ENCODE measurements at regions not wholly inside any gene's neighbourhood (a gene's known extent, or its start where the extent isn't known, plus 50 kb on each side); places are given as distances from the start of the nearest gene placed in this dataset.

DNA sequence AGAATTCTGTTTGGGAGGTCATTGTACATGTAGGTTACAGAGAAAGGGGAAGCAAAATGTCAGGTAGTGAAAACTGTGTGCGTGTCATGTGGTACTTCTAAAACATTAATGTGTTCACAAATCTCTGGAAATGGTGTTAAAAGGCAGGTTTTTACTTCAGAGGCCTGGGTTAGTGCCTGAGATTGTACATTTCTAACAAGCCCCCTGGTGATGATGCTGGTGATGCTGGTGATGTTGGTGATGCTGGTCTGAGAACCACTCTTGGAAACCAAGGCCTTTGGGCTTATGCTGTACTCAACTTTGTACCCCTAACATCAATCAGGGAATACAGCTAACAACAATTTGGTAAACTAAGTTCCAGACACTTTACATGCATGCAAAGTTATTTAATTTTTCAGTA, 187.1 kb downstream of the SCG2 start:
- no peak overlapping the region for H2BK120ac ChIP-seq (replicated peaks; ENCODE audit: low read depth, low read length)
- H4K5ac ChIP-seq (ENCODE audit: insufficient read length, low read depth, low read length) = no peak overlapping the region
- no peak overlapping the region for H4K91ac ChIP-seq (replicated peaks; ENCODE audit: insufficient read length, low read length)
- H3K9me3 ChIP-seq (ENCODE audit: insufficient read depth in 2 of 2, low read depth in 1 of 2, low read length in 1 of 2) = no peaks in the 10 kb centered on the region
- no peak overlapping the region for H2AK5ac ChIP-seq (ENCODE audit: low read depth, low read length)
- H3K79me1 ChIP-seq (ENCODE audit: low read depth, low read length) = no peaks in the 10 kb centered on the region
- H2AFZ ChIP-seq (ENCODE audit: low read length) = no peak overlapping the region
- H2BK12ac ChIP-seq (ENCODE audit: low read depth, low read length) = no peak overlapping the region
- no peak overlapping the region for H2BK20ac ChIP-seq (ENCODE audit: low read length)
- FAIRE-seq (no peak), DNase-seq (ENCODE audit: low read depth in 1 of 2, low spot score in 2 of 2) (no peak)
- no peak overlapping the region for H3K14ac ChIP-seq (ENCODE audit: insufficient read length)
- H3K27me3 ChIP-seq (replicated peaks in 1 of 4; ENCODE audit: control insufficient read depth in 3 of 4, extremely low read depth in 1 of 4, insufficient read depth in 3 of 4, low read length in 3 of 4) = no peaks in the 10 kb centered on the region
- H3K4me2 ChIP-seq (ENCODE audit: insufficient read depth in 1 of 2, low read depth in 2 of 2, low read length in 2 of 2) = no peak overlapping the region
- H3K79me2 ChIP-seq (ENCODE audit: control insufficient read depth in 1 of 2, insufficient read depth in 2 of 2, low read length in 2 of 2) = no peaks in the 10 kb centered on the region
- H3K4ac ChIP-seq (replicated peaks; ENCODE audit: insufficient read length, low read depth, low read length) = no peak overlapping the region
- no peak overlapping the region for H3K56ac ChIP-seq (replicated peaks; ENCODE audit: insufficient read length, low read depth, low read length)
- 95% methylated on average over 1 of the region's 1 CpG; no CpG with 5 or more reads in 1 of the 2 experiments for WGBS, 2 experiments (ENCODE audit: extremely low coverage in 1 of 2, insufficient coverage in 1 of 2, insufficient read length in 1 of 2, insufficient replicate concordance in 2 of 2, low coverage in 1 of 2, low lambda C conversion rate in 2 of 2, missing lambda C conversion rate in 1 of 2)
- no peak overlapping the region for H3K27ac ChIP-seq (ENCODE audit: low read depth, low read length)
- no peak overlapping the region for H3K9ac ChIP-seq (replicated peaks in 1 of 4; ENCODE audit: extremely low read depth in 1 of 4, low read depth in 3 of 4, low read length in 3 of 4)
- H3K18ac ChIP-seq (ENCODE audit: extremely low read depth, low read length) = no peak overlapping the region
- H3K23ac ChIP-seq (ENCODE audit: insufficient read length) = no peak overlapping the region
- H3K36me3 ChIP-seq (ENCODE audit: control insufficient read depth in 2 of 4, insufficient read depth in 4 of 4, low read length in 3 of 4) = no peaks in the 10 kb centered on the region
- no peak overlapping the region for H4K8ac ChIP-seq (ENCODE audit: extremely low read depth, insufficient read depth, low read length)
- POLR2A ChIA-PET (ENCODE audit: partially characterized antibody) = no interaction called here
- CTCF ChIA-PET (ENCODE audit: partially characterized antibody) = no interaction called here
- H4K20me1 ChIP-seq (replicated peaks in 1 of 2; ENCODE audit: control insufficient read depth in 1 of 2, insufficient read depth in 2 of 2, low read length in 2 of 2) = no peaks in the 10 kb centered on the region
- H2BK15ac ChIP-seq (ENCODE audit: low read length) = no peak overlapping the region
- no peaks in the 10 kb centered on the region for H3K4me1 ChIP-seq (replicated peaks in 1 of 4; ENCODE audit: control insufficient read depth in 3 of 4, insufficient read depth in 4 of 4, low read length in 3 of 4)
- no peak overlapping the region for H2BK5ac ChIP-seq (ENCODE audit: low read depth, low read length)
- H3K23me2 ChIP-seq (ENCODE audit: low read depth, low read length) = no peaks in the 10 kb centered on the region
- H3K4me3 ChIP-seq (ENCODE audit: extremely low read depth in 1 of 4, insufficient read depth in 2 of 4, low read depth in 3 of 4, low read length in 4 of 4) = no peak overlapping the region
- TF ChIP-seq RNF2 (IDR thresholded peaks at IDR 0.05; ENCODE audit: borderline replicate concordance, low read depth, low read length, missing control alignments, poor library complexity, severe bottlenecking) (no peak), CEBPB (IDR thresholded peaks at IDR 0.05; ENCODE audit: low read depth, low read length) (no peak), POLR2AphosphoS5 (IDR thresholded peaks at IDR 0.05; ENCODE audit: low read depth, low read length) (no peak)

Measured in H1 (cell line).